Cardiac fibroblast (primary cell): ENCODE measurements at regions not wholly inside any gene's neighbourhood (a gene's known extent, or its start where the extent isn't known, plus 50 kb on each side); places are given as distances from the start of the nearest gene placed in this dataset.

Experiments
- DNase-seq, 2 donors: peaks; one replicate each; pipeline versions ENCODE4 v3.0.0 to v3.0.0-alpha.2; 2010; ENCODE audit warnings: low read depth in 2 of 2
- H3K4me3 ChIP-seq, 2 donors: replicated peaks in 1 of 2; 1 replicate in 1 of 2; 2 replicates in 1 of 2; pipeline ENCODE4 v1.5.1; 2011; ENCODE audit warnings: low read depth in 2 of 2, low read length in 2 of 2, mild to moderate bottlenecking in 2 of 2, moderate library complexity in 1 of 2
- TF ChIP-seq, protein P1 (sequence below): IDR thresholded peaks from one replicate; pipeline ENCODE4 v1.5.1; 2011; ENCODE audit warnings: low read depth, mild to moderate bottlenecking, low read length, inconsistent platforms

DNA sequence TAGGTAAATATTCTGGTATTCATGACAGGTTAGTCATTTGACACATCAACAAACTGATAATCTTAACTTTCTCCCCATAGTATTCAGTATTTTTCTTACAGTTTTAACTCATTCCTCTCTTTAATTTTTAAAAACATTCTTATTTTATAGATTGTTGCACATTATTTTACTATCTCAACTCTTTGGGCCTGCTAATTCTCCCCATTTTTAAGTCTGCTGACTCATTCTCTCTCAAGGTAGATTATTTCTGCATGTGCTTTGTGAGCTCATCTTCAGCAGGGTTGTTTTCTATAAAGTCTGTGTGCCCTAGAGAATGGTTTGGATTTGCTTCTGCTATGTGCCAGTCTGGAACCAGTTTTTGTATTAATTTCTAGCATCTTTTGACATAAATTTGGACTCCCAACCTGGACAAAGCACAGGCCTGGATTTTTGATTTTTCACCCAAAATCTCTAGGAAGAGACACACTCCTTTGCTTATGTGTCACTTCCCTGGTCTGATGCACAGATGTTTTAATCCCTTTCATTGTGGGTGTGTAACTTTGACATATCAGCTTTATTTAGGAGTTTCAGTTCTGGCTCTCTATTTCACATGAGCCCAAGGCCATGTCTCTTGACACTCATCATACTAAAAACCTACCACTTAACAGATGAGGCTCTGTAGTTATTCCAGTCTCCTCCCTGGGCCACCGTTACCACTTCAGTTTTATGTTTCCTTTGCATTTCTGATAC, 194.3 kb upstream of the PGRMC2 start:
- DNase-seq, result no peak
- H3K4me3 ChIP-seq, result no peak overlapping the region
- TF ChIP-seq, protein P1, sequence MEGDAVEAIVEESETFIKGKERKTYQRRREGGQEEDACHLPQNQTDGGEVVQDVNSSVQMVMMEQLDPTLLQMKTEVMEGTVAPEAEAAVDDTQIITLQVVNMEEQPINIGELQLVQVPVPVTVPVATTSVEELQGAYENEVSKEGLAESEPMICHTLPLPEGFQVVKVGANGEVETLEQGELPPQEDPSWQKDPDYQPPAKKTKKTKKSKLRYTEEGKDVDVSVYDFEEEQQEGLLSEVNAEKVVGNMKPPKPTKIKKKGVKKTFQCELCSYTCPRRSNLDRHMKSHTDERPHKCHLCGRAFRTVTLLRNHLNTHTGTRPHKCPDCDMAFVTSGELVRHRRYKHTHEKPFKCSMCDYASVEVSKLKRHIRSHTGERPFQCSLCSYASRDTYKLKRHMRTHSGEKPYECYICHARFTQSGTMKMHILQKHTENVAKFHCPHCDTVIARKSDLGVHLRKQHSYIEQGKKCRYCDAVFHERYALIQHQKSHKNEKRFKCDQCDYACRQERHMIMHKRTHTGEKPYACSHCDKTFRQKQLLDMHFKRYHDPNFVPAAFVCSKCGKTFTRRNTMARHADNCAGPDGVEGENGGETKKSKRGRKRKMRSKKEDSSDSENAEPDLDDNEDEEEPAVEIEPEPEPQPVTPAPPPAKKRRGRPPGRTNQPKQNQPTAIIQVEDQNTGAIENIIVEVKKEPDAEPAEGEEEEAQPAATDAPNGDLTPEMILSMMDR, result no peak

DNA sequence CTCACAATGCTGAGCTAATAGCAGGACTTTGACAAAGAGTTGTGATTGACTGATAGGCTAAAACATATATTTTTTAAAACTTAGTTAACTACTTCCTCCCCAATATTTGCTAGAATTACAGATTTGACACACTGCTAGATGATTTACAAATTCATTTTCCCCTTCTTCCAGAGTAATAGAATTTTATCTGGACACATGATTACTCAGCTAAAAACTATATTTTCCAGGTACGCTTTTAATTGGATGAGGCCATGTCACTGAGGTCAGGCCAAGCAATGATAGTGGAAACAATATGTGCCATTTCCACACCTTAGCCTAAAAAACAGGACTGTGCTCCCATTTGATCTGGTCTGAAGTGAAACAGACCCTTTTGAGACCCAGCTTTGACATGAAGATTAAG, 193.3 kb upstream of the PGRMC2 start:
- DNase-seq, result no peak
- H3K4me3 ChIP-seq, result no peak overlapping the region
- TF ChIP-seq, protein P1, result no peak

DNA sequence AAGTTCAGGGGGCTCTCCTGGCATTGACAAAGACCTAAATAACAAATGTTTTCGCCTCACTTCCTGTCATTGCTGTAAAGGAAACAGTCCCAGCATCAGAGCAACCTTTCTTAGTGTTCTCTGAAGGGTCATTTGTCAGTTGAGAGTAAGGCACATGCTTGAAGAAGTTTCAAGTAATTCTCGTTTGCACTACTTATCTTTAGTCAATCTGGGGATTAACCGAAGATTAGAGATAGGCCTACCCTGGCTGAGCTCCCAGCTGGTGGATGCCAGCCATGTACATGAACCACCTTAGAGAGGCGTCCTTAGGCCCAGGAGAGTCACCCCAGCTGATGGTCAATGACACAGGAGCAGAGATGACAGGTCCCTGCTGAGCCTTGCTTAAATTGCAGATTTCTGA, 189.9 kb upstream of the PGRMC2 start:
- TF ChIP-seq, protein P1, result no peak

DNA sequence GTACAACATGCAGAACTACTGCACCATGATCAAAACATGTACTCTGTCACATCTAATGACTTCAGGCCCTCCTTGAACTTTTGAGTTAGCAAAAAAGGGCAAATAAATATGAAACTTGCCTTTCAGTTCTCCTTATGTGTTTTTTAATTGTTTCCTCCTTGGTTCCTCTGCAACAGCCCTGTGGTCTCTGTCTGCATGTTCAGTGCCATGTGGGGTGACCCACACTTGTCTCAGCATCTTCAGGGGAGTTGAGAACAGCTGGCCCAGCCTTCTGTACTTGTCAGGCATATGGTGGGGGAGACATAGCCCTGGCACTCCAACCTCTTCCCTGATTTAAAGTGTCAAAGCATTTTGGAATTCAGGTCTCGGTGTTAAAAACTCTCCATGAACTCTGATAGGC, 188.0 kb upstream of the PGRMC2 start:
- no peak for DNase-seq
- TF ChIP-seq, protein P1, result no peak
- no peak overlapping the region for H3K4me3 ChIP-seq

More for the DNA sequence above, 189.9 kb upstream of the PGRMC2 start:
- no peak overlapping the region for H3K4me3 ChIP-seq
- no peak for DNase-seq

DNA sequence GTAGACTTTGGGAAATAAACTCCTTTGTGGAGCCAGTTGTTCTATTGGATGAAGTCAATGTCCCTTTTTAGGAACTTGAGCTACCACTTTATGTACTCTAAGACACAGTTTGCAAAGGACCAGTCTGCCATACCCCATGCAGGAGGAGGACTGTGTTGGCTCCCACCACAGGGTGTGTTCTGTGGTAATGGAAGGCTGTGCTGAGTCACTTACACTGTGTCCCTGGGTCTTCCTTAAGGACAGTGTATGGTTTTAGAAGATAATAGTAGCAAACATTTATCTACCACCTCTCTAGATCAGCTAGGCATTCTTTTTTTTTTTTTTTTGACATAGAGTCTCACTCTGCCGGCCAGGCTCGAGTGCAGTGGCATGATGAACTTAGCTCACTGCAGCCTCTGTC, 184.0 kb upstream of the PGRMC2 start:
- TF ChIP-seq, protein P1, result no peak
- DNase-seq, result no peak
- H3K4me3 ChIP-seq, result no peak overlapping the region

DNA sequence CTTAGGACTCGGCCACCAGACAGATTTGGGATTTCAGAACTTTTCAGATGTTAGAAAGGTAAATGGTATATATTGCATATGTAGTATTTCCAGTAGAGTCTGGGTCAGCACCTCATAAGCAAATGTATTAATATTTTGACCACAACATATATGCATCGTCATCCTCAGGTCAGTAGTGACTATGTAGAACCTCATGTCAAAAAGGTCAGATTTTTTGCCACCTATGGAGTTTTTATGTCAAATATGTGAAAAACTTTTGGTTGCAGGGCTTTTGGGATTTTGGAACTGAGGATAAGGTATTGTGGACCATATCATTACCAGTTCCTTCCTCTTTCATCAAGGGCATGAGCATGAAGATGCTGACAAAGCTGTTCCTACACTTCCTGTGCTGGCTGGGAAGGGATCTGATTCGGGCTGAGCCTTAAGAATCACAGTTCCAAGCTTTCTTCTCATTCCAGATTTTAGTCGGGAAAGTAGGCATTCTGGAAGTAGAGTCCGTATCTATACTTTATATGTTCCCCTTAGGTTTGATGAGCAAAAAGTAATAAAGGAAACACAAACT, 183.0 kb upstream of the PGRMC2 start:
- H3K4me3 ChIP-seq, result no peak overlapping the region
- no peak for DNase-seq
- TF ChIP-seq, protein P1, result no peak
